ENCODE measurements at regions not wholly inside any gene's neighbourhood (a gene's known extent, or its start where the extent isn't known, plus 50 kb on each side); places are given as distances from the start of the nearest gene placed in this dataset.

DNA sequence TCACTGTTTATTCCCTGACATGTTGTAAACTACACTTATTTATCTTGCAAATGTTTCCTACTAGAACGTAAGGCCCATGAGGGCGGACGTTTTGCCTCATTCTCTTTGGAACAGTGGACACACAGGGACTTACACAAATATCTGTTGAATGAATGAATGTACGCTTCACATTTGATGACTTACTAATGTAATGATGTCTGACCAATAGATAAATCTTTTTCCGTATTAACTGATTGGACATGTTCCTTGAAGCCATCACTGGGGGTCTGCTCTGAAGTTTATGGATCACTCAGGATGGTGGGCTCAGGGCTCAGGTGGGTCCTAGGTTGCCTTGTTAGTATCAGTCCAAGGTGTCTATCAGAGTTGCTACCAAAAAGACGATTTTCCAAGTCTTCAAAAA is 763.2 kb upstream of the TPTE start:
- Histone ChIP-seq H3F3A (replicated peaks; ENCODE audit: low read depth) (no peaks in the 10 kb centered on the region), H3K27me3 (ENCODE audit: insufficient read depth) (peaks cover 6% of the 10 kb centered on the region), H3K9me2 (ENCODE audit: insufficient read depth) (no peaks in the 10 kb centered on the region), H4K20me1 (replicated peaks; ENCODE audit: insufficient read depth) (no peaks in the 10 kb centered on the region), H3K4me2 (no peak overlapping the region), H3K79me2 (replicated peaks; ENCODE audit: insufficient read depth) (no peaks in the 10 kb centered on the region), H3K4me1 (ENCODE audit: insufficient read depth) (no peaks in the 10 kb centered on the region), H3K4me3 (peak overlapping the region; percentile 10; the same call in 1 of the 2 replicates), H3K36me3 (ENCODE audit: insufficient read depth) (peaks cover 46% of the 10 kb centered on the region), H2AFZ (no peak overlapping the region), H3K27ac (ENCODE audit: low read depth) (no peak overlapping the region)
- ATAC-seq: no peak
- Mint-ChIP-seq H3K4me1 (no peaks in the 10 kb centered on the region), H3K4me3 (no peak overlapping the region), H3K27ac (no peak overlapping the region), H3K9me3 (no peaks in the 10 kb centered on the region), H3K36me3 (ENCODE audit: low read depth) (peaks cover 7% of the 10 kb centered on the region; the same call in 2 of the 3 replicates), H3K27me3 (ENCODE audit: insufficient read depth, low read depth, poor library complexity) (no peaks in the 10 kb centered on the region)
- TF ChIP-seq JUNB (IDR thresholded peaks at IDR 0.05; ENCODE audit: unreplicated experiment) (no peak), CREB1 (CRISPR knock-in tag; IDR thresholded peaks at IDR 0.05; ENCODE audit: low read depth) (no peak), ZNF114 (CRISPR knock-in tag; IDR thresholded peaks at IDR 0.05) (no peak), ZNF331 (CRISPR knock-in tag; IDR thresholded peaks at IDR 0.05; ENCODE audit: low read depth) (no peak), EZH2phosphoT487 (IDR thresholded peaks at IDR 0.05; ENCODE audit: unreplicated experiment) (no peak), NANOG (IDR thresholded peaks at IDR 0.05; ENCODE audit: borderline replicate concordance) (no peak), STAT1 (IDR thresholded peaks at IDR 0.05; ENCODE audit: unreplicated experiment) (no peak), EZH2 (IDR thresholded peaks at IDR 0.05; ENCODE audit: low read depth, unreplicated experiment) (no peak), POLR2AphosphoS5 (IDR thresholded peaks at IDR 0.05; ENCODE audit: low read depth) (no peak)
- TF ChIP-seq, protein P1, sequence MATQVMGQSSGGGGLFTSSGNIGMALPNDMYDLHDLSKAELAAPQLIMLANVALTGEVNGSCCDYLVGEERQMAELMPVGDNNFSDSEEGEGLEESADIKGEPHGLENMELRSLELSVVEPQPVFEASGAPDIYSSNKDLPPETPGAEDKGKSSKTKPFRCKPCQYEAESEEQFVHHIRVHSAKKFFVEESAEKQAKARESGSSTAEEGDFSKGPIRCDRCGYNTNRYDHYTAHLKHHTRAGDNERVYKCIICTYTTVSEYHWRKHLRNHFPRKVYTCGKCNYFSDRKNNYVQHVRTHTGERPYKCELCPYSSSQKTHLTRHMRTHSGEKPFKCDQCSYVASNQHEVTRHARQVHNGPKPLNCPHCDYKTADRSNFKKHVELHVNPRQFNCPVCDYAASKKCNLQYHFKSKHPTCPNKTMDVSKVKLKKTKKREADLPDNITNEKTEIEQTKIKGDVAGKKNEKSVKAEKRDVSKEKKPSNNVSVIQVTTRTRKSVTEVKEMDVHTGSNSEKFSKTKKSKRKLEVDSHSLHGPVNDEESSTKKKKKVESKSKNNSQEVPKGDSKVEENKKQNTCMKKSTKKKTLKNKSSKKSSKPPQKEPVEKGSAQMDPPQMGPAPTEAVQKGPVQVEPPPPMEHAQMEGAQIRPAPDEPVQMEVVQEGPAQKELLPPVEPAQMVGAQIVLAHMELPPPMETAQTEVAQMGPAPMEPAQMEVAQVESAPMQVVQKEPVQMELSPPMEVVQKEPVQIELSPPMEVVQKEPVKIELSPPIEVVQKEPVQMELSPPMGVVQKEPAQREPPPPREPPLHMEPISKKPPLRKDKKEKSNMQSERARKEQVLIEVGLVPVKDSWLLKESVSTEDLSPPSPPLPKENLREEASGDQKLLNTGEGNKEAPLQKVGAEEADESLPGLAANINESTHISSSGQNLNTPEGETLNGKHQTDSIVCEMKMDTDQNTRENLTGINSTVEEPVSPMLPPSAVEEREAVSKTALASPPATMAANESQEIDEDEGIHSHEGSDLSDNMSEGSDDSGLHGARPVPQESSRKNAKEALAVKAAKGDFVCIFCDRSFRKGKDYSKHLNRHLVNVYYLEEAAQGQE (IDR thresholded peaks at IDR 0.05; ENCODE audit: unreplicated experiment): no peak
- TF ChIP-seq, protein P2, sequence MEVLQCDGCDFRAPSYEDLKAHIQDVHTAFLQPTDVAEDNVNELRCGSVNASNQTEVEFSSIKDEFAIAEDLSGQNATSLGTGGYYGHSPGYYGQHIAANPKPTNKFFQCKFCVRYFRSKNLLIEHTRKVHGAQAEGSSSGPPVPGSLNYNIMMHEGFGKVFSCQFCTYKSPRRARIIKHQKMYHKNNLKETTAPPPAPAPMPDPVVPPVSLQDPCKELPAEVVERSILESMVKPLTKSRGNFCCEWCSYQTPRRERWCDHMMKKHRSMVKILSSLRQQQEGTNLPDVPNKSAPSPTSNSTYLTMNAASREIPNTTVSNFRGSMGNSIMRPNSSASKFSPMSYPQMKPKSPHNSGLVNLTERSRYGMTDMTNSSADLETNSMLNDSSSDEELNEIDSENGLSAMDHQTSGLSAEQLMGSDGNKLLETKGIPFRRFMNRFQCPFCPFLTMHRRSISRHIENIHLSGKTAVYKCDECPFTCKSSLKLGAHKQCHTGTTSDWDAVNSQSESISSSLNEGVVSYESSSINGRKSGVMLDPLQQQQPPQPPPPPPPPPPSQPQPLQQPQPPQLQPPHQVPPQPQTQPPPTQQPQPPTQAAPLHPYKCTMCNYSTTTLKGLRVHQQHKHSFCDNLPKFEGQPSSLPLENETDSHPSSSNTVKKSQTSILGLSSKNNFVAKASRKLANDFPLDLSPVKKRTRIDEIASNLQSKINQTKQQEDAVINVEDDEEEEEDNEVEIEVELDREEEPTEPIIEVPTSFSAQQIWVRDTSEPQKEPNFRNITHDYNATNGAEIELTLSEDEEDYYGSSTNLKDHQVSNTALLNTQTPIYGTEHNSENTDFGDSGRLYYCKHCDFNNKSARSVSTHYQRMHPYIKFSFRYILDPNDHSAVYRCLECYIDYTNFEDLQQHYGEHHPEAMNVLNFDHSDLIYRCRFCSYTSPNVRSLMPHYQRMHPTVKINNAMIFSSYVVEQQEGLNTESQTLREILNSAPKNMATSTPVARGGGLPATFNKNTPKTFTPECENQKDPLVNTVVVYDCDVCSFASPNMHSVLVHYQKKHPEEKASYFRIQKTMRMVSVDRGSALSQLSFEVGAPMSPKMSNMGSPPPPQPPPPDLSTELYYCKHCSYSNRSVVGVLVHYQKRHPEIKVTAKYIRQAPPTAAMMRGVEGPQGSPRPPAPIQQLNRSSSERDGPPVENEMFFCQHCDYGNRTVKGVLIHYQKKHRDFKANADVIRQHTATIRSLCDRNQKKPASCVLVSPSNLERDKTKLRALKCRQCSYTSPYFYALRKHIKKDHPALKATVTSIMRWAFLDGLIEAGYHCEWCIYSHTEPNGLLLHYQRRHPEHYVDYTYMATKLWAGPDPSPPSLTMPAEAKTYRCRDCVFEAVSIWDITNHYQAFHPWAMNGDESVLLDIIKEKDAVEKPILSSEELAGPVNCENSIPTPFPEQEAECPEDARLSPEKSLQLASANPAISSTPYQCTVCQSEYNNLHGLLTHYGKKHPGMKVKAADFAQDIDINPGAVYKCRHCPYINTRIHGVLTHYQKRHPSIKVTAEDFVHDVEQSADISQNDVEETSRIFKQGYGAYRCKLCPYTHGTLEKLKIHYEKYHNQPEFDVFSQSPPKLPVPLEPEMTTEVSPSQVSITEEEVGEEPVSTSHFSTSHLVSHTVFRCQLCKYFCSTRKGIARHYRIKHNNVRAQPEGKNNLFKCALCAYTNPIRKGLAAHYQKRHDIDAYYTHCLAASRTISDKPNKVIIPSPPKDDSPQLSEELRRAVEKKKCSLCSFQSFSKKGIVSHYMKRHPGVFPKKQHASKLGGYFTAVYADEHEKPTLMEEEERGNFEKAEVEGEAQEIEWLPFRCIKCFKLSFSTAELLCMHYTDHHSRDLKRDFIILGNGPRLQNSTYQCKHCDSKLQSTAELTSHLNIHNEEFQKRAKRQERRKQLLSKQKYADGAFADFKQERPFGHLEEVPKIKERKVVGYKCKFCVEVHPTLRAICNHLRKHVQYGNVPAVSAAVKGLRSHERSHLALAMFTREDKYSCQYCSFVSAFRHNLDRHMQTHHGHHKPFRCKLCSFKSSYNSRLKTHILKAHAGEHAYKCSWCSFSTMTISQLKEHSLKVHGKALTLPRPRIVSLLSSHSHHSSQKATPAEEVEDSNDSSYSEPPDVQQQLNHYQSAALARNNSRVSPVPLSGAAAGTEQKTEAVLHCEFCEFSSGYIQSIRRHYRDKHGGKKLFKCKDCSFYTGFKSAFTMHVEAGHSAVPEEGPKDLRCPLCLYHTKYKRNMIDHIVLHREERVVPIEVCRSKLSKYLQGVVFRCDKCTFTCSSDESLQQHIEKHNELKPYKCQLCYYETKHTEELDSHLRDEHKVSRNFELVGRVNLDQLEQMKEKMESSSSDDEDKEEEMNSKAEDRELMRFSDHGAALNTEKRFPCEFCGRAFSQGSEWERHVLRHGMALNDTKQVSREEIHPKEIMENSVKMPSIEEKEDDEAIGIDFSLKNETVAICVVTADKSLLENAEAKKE (CRISPR knock-in tag; IDR thresholded peaks at IDR 0.05): no peak
- TF ChIP-seq, protein P3, sequence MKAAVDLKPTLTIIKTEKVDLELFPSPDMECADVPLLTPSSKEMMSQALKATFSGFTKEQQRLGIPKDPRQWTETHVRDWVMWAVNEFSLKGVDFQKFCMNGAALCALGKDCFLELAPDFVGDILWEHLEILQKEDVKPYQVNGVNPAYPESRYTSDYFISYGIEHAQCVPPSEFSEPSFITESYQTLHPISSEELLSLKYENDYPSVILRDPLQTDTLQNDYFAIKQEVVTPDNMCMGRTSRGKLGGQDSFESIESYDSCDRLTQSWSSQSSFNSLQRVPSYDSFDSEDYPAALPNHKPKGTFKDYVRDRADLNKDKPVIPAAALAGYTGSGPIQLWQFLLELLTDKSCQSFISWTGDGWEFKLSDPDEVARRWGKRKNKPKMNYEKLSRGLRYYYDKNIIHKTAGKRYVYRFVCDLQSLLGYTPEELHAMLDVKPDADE (IDR thresholded peaks at IDR 0.05): no peak
- TF ChIP-seq, protein P4, sequence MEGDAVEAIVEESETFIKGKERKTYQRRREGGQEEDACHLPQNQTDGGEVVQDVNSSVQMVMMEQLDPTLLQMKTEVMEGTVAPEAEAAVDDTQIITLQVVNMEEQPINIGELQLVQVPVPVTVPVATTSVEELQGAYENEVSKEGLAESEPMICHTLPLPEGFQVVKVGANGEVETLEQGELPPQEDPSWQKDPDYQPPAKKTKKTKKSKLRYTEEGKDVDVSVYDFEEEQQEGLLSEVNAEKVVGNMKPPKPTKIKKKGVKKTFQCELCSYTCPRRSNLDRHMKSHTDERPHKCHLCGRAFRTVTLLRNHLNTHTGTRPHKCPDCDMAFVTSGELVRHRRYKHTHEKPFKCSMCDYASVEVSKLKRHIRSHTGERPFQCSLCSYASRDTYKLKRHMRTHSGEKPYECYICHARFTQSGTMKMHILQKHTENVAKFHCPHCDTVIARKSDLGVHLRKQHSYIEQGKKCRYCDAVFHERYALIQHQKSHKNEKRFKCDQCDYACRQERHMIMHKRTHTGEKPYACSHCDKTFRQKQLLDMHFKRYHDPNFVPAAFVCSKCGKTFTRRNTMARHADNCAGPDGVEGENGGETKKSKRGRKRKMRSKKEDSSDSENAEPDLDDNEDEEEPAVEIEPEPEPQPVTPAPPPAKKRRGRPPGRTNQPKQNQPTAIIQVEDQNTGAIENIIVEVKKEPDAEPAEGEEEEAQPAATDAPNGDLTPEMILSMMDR (conservative IDR thresholded peaks at IDR 0.05; ENCODE audit: low read depth in 2 of 2): no peak
- no peak for DNase-seq (ENCODE audit: low spot score)
